BJ (cell line): ENCODE measurements at regions not wholly inside any gene's neighbourhood (a gene's known extent, or its start where the extent isn't known, plus 50 kb on each side); places are given as distances from the start of the nearest gene placed in this dataset.

Experiments used
- CTCF ChIA-PET: fragments of 350-600 bp; formaldehyde crosslinking; extraction: SDS; loops from one replicate; lab custom pipeline; 2021; ENCODE audit warnings: antibody characterized with exemption, inconsistent platforms; lab: Yijun Ruan, JAX
- POLR2A ChIA-PET: fragments of 300-600 bp; sonication (Branson Sonifier 250); formaldehyde crosslinking; extraction: SDS; loops from one replicate; lab custom pipeline; 2021; ENCODE audit warnings: antibody characterized with exemption; lab: Charles Lee
- DNase-seq: peaks from one replicate; pipeline ENCODE4 v3.0.0-alpha.2; 2011; ENCODE audit warnings: low read depth
- H3K27me3 ChIP-seq: 2 replicates; pipeline ENCODE4 v1.6.0; 2011; ENCODE audit warnings: low read length; ENCODE audit not compliant: control insufficient read depth, insufficient read depth
- H3K36me3 ChIP-seq: 2 replicates; pipeline ENCODE4 v1.5.1; 2011; ENCODE audit warnings: low read length; ENCODE audit not compliant: control insufficient read depth, insufficient read depth
- H3K4me3 ChIP-seq: 2 replicates; pipeline ENCODE4 v1.5.1; 2011; ENCODE audit warnings: low read depth, mild to moderate bottlenecking, control low read depth, low read length
- TF ChIP-seq, protein P1 (sequence below): IDR thresholded peaks from 2 replicates; pipeline ENCODE4 v1.5.1; 2011; ENCODE audit warnings: low read depth, mild to moderate bottlenecking, control low read depth, inconsistent platforms, low read length, moderate library complexity; ENCODE audit not compliant: insufficient read depth

DNA sequence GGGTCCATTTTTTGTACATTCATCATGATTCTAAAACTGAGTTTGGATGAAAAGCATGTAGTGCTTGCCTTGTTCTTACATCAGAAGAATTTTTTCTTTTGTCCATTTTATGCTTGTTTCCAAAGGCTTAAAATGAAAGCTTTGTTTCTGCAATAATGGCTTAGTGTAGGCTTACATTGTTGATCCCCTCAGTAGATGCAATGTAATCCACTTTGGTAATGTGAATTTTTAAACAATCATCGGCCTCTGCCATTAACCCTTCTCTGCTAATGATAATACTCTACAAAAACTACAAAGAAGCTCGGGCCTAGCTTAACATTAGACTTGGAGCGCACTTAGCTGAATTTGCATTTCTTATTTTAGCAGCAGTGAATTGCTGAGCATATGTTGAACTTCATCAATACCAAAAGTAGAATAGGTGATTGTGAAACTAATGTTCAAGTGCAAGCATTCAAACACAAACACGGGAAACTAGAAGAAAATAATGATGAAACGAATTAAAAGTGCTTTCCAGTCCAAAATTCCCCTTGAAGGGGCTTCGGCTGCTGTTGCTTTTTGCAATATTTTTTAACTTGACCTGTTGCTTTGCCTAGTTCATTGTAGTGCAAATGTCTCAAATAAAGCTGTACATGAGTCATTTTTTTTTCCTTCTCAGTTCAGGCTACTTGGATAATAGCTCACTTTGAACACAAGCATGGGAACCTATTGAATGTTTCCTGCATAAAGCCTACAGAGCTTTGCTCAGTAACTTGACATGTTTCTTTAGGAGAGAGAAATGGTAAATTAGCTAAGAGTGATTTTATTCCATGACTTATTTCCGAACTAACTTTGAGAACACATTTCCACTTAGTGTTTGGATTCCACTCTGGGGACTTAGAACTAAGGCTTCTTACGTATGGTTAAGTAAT is 66.5 kb downstream of the SLIT2 start:
- Histone ChIP-seq H3K4me3 (no peak overlapping the region), H3K27me3 (no peaks in the 10 kb centered on the region), H3K36me3 (no peaks in the 10 kb centered on the region)
- no peak for DNase-seq
- CTCF ChIA-PET = interaction anchor here (1.3 to 1.8 kb wide), 2 partner anchors 11 to 28 kb away, joined by 4 to 5 read pairs; no protein-coding TSS in a partner anchor
- TF ChIP-seq, protein P1, sequence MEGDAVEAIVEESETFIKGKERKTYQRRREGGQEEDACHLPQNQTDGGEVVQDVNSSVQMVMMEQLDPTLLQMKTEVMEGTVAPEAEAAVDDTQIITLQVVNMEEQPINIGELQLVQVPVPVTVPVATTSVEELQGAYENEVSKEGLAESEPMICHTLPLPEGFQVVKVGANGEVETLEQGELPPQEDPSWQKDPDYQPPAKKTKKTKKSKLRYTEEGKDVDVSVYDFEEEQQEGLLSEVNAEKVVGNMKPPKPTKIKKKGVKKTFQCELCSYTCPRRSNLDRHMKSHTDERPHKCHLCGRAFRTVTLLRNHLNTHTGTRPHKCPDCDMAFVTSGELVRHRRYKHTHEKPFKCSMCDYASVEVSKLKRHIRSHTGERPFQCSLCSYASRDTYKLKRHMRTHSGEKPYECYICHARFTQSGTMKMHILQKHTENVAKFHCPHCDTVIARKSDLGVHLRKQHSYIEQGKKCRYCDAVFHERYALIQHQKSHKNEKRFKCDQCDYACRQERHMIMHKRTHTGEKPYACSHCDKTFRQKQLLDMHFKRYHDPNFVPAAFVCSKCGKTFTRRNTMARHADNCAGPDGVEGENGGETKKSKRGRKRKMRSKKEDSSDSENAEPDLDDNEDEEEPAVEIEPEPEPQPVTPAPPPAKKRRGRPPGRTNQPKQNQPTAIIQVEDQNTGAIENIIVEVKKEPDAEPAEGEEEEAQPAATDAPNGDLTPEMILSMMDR = no peak
- POLR2A ChIA-PET = no interaction called here

DNA sequence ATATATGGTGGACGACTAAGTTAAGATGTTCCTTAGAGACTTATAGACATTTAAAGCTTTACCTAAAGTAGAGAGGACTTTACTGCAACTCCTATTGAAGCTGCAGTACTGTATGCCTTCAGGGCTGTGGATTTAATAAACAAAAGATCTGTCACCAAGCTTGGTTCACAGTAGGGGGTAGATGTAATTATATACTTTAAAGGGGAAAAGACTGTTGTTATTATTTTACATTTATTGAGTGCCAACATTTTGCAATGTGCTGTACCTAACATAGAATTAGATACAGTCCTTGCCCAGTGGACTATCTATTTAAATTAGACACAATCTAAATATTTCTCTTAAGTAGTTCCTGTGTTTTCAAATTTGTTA is 67.2 kb downstream of the SLIT2 start:
- DNase-seq = no peak
- H3K36me3 ChIP-seq = no peaks in the 10 kb centered on the region
- ChIA-PET CTCF (interaction anchor here (1.3 to 1.8 kb wide), 2 partner anchors 12 to 28 kb away, joined by 4 to 5 read pairs; no protein-coding TSS in a partner anchor), POLR2A (no interaction called here)
- no peak overlapping the region for H3K4me3 ChIP-seq
- no peaks in the 10 kb centered on the region for H3K27me3 ChIP-seq
- TF ChIP-seq, protein P1 = no peak

DNA sequence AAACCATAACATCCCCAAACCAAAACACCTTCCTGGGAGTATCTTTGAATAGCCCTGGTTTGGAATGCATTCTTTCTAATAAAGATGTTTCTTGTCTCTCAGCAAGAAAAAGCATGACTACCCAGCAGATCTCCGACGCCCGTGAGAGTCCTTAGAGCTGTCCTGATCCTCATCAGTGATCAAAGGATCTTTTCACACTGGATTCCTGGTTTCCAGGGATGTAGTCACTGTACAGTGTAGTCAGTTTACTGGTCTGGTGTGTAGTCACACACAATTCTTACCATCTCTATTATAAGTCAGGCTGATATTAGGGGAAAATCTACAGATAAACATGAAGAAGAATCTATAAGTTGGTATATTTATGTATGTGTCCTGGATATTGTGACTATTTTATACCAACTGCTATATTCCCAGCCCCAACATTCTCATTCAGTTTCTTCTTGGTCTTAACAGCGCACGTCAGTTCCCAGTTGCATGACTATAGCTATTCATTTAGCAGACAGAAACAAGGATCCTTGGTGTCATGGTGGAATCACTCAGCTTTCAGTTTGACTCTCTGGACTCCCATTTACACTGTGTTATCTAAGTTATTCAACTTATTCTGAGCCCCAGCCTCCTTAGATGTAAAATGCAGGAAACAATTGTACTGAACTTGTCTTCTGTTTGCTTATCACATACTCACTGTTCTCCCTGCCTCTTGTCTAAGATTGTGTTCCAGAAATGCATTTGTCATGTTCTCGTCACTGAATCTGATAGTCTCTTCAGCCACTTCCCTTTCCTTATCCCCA is 68.3 kb downstream of the SLIT2 start:
- no peaks in the 10 kb centered on the region for H3K36me3 ChIP-seq
- TF ChIP-seq, protein P1 = no peak
- DNase-seq = no peak
- no peak overlapping the region for H3K4me3 ChIP-seq
- no peaks in the 10 kb centered on the region for H3K27me3 ChIP-seq
- POLR2A ChIA-PET = no interaction called here
- CTCF ChIA-PET = no interaction called here

DNA sequence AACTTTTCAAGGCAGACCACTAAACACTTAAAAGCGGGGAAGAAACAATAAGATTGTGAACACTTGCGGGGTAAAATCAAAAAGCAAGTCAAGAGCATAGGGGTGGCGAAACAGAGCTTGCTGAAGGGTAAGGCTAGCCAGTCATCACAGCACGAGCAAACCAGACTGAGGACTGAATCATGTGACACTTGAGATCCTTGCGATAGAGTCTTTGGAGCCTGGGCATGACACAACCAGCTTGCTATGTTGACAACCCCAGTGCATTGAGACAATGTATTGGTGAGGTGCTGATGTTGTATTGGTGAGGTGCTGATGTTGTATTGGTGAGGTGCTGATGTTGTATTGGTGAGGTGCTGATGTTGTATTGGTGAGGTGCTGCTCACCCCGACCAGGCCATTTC is 72.3 kb downstream of the SLIT2 start:
- no peaks in the 10 kb centered on the region for H3K27me3 ChIP-seq
- ChIA-PET POLR2A (no interaction called here), CTCF (no interaction called here)
- H3K4me3 ChIP-seq = no peak overlapping the region
- TF ChIP-seq, protein P1 = no peak
- DNase-seq = no peak
- H3K36me3 ChIP-seq = no peaks in the 10 kb centered on the region

DNA sequence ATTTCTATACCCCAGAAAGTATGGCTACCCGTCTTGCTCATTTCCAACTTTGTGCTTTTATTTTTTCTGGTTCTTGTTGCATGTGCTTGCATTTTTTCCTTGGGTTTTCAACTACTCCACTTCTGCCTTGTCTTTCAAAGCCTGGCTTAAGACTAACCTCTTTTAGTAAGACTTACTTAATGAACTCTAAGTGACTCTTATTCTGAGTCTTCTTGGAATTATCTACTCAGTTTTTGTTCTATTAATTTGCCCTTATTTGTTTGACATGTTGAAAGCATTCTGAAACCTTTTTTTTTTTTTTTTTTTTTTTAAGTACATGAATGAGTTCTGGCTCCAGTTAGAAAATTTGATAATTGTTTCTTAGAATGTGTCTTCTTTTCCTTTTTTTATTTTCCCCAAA is 74.8 kb downstream of the SLIT2 start:
- POLR2A ChIA-PET = no interaction called here
- H3K4me3 ChIP-seq = no peak overlapping the region
- no peaks in the 10 kb centered on the region for H3K27me3 ChIP-seq
- no peak for DNase-seq
- TF ChIP-seq, protein P1 = no peak
- CTCF ChIA-PET = no interaction called here
- H3K36me3 ChIP-seq = no peaks in the 10 kb centered on the region
